Effector CD4-positive, alpha-beta T cell (primary cell): ENCODE measurements at regions not wholly inside any gene's neighbourhood (a gene's known extent, or its start where the extent isn't known, plus 50 kb on each side); places are given as distances from the start of the nearest gene placed in this dataset.

Source experiments
- DNase-seq: peaks from one replicate; pipeline ENCODE4 v3.0.0-alpha.2; 2020

DNA sequence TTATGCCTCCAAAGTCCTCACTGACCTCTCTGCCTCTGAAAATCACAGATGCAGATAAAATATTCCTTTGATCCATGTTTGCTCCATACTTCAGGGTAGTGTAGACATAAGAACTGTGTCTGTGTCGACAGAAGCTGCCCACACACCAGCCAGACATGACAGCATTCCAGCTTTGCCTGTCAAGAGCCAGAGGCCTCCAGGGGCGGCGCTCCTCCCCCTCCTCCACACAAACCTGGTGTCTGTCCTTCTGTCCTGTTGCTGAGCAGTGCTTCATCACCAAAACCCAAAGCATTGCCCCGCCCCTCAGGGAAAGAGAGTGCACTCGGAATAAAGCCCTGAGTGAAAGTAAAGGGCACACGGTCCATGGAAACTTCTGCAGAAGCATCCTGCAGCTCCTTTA is 379.4 kb downstream of the FBXW7 start:
- no peak for DNase-seq

GRCh38 chr4:152155070-152155469 is 380.8 kb downstream of the FBXW7 start:
- DNase-seq, result no peak

DNA sequence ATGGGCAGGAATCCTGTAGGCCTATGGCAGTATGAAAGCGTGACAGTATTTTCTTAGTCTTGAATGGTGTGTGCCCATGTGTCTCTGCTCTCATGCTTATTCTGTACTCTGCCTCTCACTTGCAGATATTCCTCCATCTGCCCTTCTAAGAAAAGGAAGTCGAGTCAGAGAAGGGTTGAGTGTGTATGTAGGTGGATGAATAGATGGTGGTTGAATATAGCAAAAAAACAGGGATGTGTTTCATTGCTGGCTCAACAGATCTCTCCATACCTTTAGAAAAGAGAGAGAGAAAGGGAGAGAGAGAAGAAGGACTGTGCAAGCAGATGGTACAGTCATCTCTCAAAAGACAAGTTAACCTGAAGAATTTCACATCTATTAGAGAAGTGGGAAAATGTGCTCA is 381.5 kb downstream of the FBXW7 start:
- DNase-seq, result no peak

- no peak for DNase-seq
These were observed 382.2 kb downstream of the FBXW7 start for GRCh38 chr4:152153476-152154270.

GRCh38 chr4:152150214-152150613 is 385.7 kb downstream of the FBXW7 start:
- no peak for DNase-seq

DNA sequence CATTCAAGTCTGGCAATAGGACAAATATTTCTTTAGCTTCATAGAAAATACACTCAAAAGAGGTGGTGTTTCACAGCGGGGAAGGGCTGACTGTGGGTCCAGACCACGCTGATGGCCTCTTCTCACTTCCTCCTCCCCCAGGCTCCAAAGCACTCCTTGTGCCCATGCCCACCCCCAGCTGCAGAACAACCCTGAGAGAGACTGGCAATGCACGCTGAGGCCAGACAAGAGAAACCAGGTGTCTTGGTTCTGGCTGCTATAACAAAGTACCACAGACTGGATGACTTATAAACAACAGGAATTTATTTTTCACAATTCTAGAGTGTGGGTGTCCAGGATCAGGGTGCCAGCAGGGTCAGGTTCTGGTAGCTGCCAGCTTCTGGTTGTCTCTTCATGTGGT is 386.1 kb downstream of the FBXW7 start:
- no peak for DNase-seq

GRCh38 chr4:152148057-152148456 is 387.2 kb upstream of the GATB start:
- no peak for DNase-seq

DNA sequence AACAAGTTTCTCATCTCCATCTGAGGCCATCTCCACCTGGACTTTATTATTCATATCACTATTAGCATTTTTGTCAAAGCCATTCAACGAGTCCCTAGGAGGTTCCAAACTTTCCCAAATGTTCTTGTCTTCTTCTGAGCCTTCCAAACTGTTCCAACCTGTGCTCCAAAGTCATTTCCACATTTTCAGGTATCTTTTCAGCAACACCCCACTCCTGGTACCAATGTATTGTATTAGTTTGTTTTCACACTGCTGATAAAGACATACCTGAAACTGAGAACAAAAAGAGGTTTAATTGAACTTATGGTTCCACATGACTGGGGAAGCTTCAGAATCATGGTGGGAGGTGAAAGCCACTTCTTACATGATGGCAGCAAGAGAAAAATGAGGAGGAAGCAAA is 385.4 kb upstream of the GATB start:
- no peak for DNase-seq

- no peak for DNase-seq
These were observed 383.0 kb upstream of the GATB start for GRCh38 chr4:152143806-152144205.

GRCh38 chr4:152138451-152138850 is 377.6 kb upstream of the GATB start:
- no peak for DNase-seq

GRCh38 chr4:152132776-152133175 is 372.0 kb upstream of the GATB start:
- no peak for DNase-seq

GRCh38 chr4:152128356-152128755 is 367.5 kb upstream of the GATB start:
- no peak for DNase-seq

- DNase-seq, result no peak
These were observed 365.4 kb upstream of the GATB start for GRCh38 chr4:152126238-152126637.

GRCh38 chr4:152118819-152119553 is 358.2 kb upstream of the GATB start:
- no peak for DNase-seq

DNA sequence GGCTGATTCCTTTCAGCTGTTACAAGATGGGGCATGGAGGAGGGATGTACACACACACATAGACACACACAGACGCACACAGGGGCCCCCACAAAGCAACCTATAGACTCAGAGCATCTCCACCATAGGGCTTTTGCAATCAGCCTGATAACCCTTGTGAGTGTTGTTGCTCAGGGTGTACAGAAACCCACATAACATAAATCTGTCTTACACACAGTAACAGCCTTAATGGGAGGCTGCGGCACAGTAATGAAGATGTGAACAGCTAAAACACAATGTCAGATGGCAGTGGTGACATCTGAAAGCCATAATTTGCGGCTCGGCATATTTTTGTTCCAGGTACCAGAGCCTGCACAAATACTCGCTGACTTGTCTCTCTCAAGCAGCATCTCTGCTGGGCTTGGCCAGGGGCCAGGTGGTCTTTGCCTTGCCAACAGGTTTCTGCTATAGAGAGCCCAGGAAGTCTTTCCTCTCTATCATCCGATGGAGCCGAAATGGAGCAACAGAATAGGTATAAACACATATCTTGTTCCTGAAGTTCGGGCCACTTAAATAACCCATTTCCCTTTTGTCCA is 357.2 kb upstream of the GATB start:
- DNase-seq, result no peak

DNA sequence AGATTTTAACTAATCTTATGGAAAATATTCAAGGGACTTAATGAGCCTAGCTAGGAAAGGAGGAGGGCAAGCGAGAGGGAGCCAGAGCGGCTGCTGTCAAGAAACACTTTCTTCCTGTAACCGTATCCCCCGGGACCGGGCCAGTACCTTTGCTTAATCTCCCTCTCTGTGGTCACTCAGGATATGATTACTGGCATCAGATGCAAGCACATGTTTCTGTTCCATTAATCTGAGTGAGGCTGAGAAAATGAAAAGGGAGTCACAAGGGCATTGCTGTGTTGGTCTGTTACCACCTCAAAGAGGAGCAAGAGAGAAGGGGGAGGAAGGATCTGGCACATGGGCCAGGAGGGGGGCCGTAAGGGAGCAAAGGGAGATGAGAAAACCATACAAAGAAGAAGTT is 356.7 kb upstream of the GATB start:
- no peak for DNase-seq

- DNase-seq, result no peak
These were observed 356.2 kb upstream of the GATB start for GRCh38 chr4:152117054-152117453.

- DNase-seq, result peak; percentile 28
These were observed 355.0 kb upstream of the GATB start for GRCh38 chr4:152115794-152116193.

DNA sequence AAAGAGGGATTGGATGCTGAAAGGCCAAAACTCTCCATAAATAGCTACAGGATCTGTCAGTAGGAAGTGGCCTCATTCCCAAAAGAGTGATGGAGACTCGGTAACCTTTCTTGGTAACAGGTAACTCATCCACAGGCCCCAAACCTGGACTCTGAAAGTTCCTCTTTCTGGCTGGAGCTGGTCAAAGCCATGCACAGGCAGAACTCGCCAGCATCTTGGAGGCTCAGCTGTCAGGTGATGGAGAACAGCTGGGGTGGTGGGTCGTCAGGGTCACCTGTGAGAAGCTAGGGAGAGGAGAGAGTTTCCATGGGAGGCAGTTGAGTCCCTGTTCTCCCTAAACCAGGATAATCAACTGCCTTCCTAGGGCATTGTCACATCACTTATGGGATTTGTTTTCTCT is 354.3 kb upstream of the GATB start:
- DNase-seq, result no peak

DNA sequence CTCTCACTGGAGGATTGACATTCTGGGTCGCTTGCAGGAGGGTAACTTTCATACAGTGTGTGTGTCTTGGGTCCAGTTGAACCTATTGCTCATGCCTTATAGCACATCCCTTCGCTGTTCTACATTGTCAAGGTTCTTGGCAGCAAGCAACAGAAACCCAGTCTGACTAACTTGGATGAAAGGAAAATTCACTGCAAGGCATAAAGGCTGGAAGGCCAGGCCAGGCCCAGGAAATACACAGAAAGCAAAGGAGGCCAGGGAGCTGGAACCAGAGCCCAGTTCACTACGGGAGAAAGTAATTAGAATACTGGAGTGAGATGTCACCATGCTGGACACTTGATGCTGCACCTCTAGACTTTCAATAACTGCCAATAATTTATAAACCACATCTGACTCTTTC is 353.8 kb upstream of the GATB start:
- DNase-seq, result no peak

- no peak for DNase-seq
These were observed 352.1 kb upstream of the GATB start for GRCh38 chr4:152112887-152113286.

DNA sequence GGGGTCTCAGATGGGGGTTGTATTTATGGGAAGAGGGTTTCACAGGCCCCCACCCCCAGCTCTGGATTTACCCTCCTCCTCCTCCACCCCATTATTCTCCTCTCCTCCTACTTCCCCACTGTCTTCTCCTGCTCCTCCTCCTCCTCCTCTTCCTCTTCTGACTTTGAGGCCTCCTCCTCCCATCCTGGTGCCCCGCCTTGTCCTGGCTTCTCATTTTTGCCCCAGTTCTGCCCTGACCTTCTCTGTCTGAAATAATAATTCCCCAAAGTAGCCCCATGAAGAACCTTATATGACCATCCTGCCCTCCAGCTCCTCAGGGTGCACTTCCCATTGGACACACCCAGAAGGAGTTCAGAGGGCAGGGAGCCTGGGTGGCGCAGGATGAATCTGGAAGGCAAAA is 351.4 kb upstream of the GATB start:
- no peak for DNase-seq

GRCh38 chr4:152110780-152111179 is 350.0 kb upstream of the GATB start:
- DNase-seq, result no peak
